ENCODE measurements at regions not wholly inside any gene's neighbourhood (a gene's known extent, or its start where the extent isn't known, plus 50 kb on each side); places are given as distances from the start of the nearest gene placed in this dataset.

DNA sequence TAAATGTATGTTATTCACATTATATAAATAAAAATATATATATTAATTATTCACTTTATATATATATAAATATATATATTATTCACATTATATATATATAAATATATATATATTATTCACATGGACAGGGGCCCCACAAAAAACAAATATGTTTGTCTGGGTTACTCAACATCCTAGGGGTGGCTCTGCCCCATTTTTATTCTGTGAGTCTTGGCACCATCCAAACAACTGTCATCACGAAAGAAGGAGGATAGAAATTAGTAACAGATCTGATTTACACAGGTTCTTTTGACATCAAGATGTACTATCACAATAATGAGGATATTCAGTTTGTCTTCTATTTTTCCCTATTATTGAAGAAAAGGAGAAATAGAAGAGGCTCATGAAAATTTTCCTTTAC is 187.3 kb downstream of the GPX5 start:
- TF ChIP-seq EZH2 (IDR thresholded peaks at IDR 0.05; ENCODE audit: low read length, unreplicated experiment) (no peak), CTCF (conservative IDR thresholded peaks at IDR 0.05; ENCODE audit: low read depth, low read length) (no peak), EZH2phosphoT487 (IDR thresholded peaks at IDR 0.05; ENCODE audit: borderline replicate concordance, low read length) (no peak)

Data from PC-3 (cell line).